KBM-7 (cell line): ENCODE measurements at regions not wholly inside any gene's neighbourhood (a gene's known extent, or its start where the extent isn't known, plus 50 kb on each side); places are given as distances from the start of the nearest gene placed in this dataset.
A peak's percentile ranks its signal among the peaks of the same experiment; 100 is the strongest.

Source experiments
- DNase-seq: peaks from one replicate; pipeline ENCODE4 v3.0.0-alpha.2; 2015
- in situ Hi-C: fragments of 300-500 bp; cut with MboI; formaldehyde crosslinking; loops from 2 replicates; pipeline ENCODE4 v1.14.3; 2020; ENCODE audit warnings: low sequenced_read_pairs, low pct_unique_long_range_greater_than_20kb, mixed read lengths

GRCh38 chr6:126143761-126144251 lies 157.5 kb downstream of the TRMT11 start:
- DNase-seq = no peak
- in situ Hi-C loops = no loop called here

- in situ Hi-C loops = no loop called here
- DNase-seq = no peak
Measured at GRCh38 chr6:126145351-126145750, 159.0 kb downstream of the TRMT11 start.

- in situ Hi-C loops = no loop called here
- no peak for DNase-seq
Measured at GRCh38 chr6:126147291-126147815, 161.0 kb downstream of the TRMT11 start.

GRCh38 chr6:126148853-126149252 lies 162.5 kb downstream of the TRMT11 start:
- in situ Hi-C loops = no loop called here
- no peak for DNase-seq

- in situ Hi-C loops = no loop called here
- no peak for DNase-seq
Measured at GRCh38 chr6:126152372-126152745, 166.0 kb downstream of the TRMT11 start.

GRCh38 chr6:126153661-126154060 lies 167.3 kb downstream of the TRMT11 start:
- in situ Hi-C loops = no loop called here
- no peak for DNase-seq

- in situ Hi-C loops = no loop called here
- DNase-seq = peak; percentile 32
Measured at GRCh38 chr6:126156973-126157372, 170.6 kb downstream of the TRMT11 start.

GRCh38 chr6:126167726-126168125 lies 172.2 kb upstream of the CENPW start:
- in situ Hi-C loops = no loop called here
- no peak for DNase-seq

GRCh38 chr6:126170433-126170832 lies 169.5 kb upstream of the CENPW start:
- in situ Hi-C loops = no loop called here
- no peak for DNase-seq

- peak; percentile 67 for DNase-seq
- in situ Hi-C loops = no loop called here
Measured at GRCh38 chr6:126170978-126171382, 168.9 kb upstream of the CENPW start.

- no peak for DNase-seq
- in situ Hi-C loops = no loop called here
Measured at GRCh38 chr6:126172131-126172530, 167.8 kb upstream of the CENPW start.

GRCh38 chr6:126173265-126173664 lies 166.7 kb upstream of the CENPW start:
- in situ Hi-C loops = no loop called here
- DNase-seq = no peak

GRCh38 chr6:126174697-126175096 lies 165.2 kb upstream of the CENPW start:
- DNase-seq = no peak
- in situ Hi-C loops = no loop called here

- no peak for DNase-seq
- in situ Hi-C loops = no loop called here
Measured at GRCh38 chr6:126175251-126175650, 164.7 kb upstream of the CENPW start.

- peak; percentile 29 for DNase-seq
- in situ Hi-C loops = no loop called here
Measured at GRCh38 chr6:126176282-126176681, 163.6 kb upstream of the CENPW start.

GRCh38 chr6:126180585-126180984 lies 159.3 kb upstream of the CENPW start:
- no peak for DNase-seq
- in situ Hi-C loops = no loop called here

- no peak for DNase-seq
- in situ Hi-C loops = no loop called here
Measured at GRCh38 chr6:126181173-126181741, 158.7 kb upstream of the CENPW start.

- in situ Hi-C loops = no loop called here
- no peak for DNase-seq
Measured at GRCh38 chr6:126181890-126182289, 158.0 kb upstream of the CENPW start.

- DNase-seq = no peak
- in situ Hi-C loops = no loop called here
Measured at GRCh38 chr6:126182650-126183311, 157.1 kb upstream of the CENPW start.

- in situ Hi-C loops = no loop called here
- no peak for DNase-seq
Measured at GRCh38 chr6:126185774-126186173, 154.1 kb upstream of the CENPW start.
